Mucosa of descending colon (tissue), 3 donors: ENCODE measurements at regions not wholly inside any gene's neighbourhood (a gene's known extent, or its start where the extent isn't known, plus 50 kb on each side); places are given as distances from the start of the nearest gene placed in this dataset.
A peak's percentile ranks its signal among the peaks of the same experiment; 100 is the strongest.

Experiments used
- ATAC-seq: fragments of 200-7000 bp; cut with Tn5 transposase; one replicate; pipeline ENCODE4 v1.9.1; 2020; ENCODE audit warnings: mild to moderate bottlenecking, moderate library complexity
- DNase-seq, 3 donors: peaks; one replicate each; pipeline ENCODE4 v3.0.0-alpha.2; 2020
- H3K36me3 ChIP-seq: fragments of 200-600 bp; one replicate; pipeline ENCODE4 v1.8.0; 2021; ENCODE audit warnings: low read depth, mild to moderate bottlenecking
- H3K4me1 ChIP-seq: fragments of 200-600 bp; one replicate; pipeline ENCODE4 v1.8.0; 2021; ENCODE audit warnings: low read depth, mild to moderate bottlenecking
- H3K4me3 ChIP-seq: fragments of 200-600 bp; one replicate; pipeline ENCODE4 v1.8.0; 2021; ENCODE audit warnings: mild to moderate bottlenecking
- H3K9me3 ChIP-seq: fragments of 200-600 bp; one replicate; pipeline ENCODE4 v1.8.0; 2021; ENCODE audit warnings: mild to moderate bottlenecking
- intact Hi-C, 2 donors: fragments of 100-400 bp; cut with DNase I in 1 of 2; cut with micrococcal nuclease in 1 of 2; formaldehyde crosslinking; loops; one replicate each; pipeline versions ENCODE4 v1.11.0 to v1.11.1; 2022; cut with DNase I, micrococcal nuclease
- TF ChIP-seq, protein P1 (sequence below): fragments of 200-600 bp; IDR thresholded peaks from one replicate; pipeline ENCODE4 v1.8.0; 2022; ENCODE audit warnings: antibody characterized with exemption, mild to moderate bottlenecking
- donor health status: DM: no; HTN: no; CAD: no; lungs with moderate emphysema.
- donor health status: DM: no; HTN: no; CAD: no.
- donor health status: DM: no; HTN: yes; CAD: no.

DNA sequence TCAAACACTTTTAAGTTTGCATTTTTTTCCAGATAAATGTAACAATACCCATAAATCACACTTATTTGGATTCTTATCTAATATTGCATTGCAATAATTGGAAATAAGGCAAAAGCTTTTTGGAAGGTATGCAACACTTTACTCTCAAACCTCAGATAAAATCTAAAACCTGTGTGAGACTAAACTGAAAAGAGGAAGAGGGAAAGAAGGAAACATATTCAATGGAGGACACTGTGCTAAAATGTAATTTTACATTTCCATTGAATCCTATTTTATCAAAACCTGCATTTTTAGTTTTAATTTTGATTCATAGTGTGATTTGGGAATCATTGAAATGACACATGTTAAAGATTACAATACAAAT is 99.4 kb downstream of the HPGD start:
- no peaks in the 10 kb centered on the region for H3K36me3 ChIP-seq
- ATAC-seq = no peak
- TF ChIP-seq, protein P1, sequence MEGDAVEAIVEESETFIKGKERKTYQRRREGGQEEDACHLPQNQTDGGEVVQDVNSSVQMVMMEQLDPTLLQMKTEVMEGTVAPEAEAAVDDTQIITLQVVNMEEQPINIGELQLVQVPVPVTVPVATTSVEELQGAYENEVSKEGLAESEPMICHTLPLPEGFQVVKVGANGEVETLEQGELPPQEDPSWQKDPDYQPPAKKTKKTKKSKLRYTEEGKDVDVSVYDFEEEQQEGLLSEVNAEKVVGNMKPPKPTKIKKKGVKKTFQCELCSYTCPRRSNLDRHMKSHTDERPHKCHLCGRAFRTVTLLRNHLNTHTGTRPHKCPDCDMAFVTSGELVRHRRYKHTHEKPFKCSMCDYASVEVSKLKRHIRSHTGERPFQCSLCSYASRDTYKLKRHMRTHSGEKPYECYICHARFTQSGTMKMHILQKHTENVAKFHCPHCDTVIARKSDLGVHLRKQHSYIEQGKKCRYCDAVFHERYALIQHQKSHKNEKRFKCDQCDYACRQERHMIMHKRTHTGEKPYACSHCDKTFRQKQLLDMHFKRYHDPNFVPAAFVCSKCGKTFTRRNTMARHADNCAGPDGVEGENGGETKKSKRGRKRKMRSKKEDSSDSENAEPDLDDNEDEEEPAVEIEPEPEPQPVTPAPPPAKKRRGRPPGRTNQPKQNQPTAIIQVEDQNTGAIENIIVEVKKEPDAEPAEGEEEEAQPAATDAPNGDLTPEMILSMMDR = no peak

DNA sequence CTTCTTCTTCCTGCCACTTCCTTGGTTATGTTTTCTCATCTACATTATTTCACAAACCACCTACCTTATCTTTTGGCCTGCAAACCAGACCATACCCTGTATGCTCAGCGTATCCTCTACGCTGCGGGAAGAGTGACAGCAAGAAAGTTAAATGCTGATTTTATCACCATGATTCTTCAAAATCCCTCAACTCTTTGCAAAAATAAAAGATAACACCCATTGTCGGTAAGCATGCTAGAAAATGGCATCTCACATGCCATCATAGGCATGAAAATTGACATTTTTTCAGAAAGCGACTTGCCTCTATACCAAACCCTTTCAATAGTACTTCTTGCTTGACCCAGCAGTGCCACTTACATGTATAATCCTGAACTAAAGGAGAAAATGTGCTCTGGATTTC is 102.0 kb downstream of the HPGD start:
- DNase-seq = no peak

More for the DNA sequence above, 99.4 kb downstream of the HPGD start:
- no peak for DNase-seq
- Histone ChIP-seq H3K4me3 (no peak overlapping the region), H3K4me1 (peaks cover 2% of the 10 kb centered on the region), H3K9me3 (no peaks in the 10 kb centered on the region)
- intact Hi-C loops = no loop called here

DNA sequence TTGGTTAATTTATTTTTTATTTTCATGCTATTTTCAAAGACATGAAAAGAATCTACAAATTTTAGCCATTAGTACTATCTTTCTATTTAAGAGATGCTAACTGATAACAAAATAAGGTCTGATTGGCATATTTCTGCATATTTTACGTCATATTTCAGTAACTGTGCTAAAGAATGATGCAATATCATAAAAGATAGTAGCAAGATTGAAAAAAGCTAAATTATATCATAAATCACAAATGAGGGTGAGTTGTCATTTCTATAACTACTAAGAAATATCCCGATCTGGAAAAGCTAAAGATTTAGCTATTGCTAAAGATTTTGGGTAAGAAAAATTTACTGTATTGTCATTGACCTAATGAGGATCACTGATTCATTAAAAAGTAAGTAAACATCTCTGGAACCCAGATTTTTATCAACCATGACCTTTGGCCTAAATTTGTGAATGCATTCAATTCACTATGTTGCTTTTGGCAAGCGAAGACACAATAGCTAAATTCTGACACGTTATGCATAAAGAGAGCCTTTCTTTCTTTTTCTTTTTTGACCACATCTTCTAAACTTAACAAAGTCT is 103.6 kb downstream of the HPGD start:
- TF ChIP-seq, protein P1 = no peak
- Histone ChIP-seq H3K4me1 (peaks cover 2% of the 10 kb centered on the region), H3K4me3 (no peak overlapping the region), H3K9me3 (no peaks in the 10 kb centered on the region), H3K36me3 (no peaks in the 10 kb centered on the region)
- no peak for ATAC-seq
- DNase-seq = no peak
- intact Hi-C loops = no loop called here

More for the DNA sequence above, 102.0 kb downstream of the HPGD start:
- H3K4me1 ChIP-seq = peaks cover 2% of the 10 kb centered on the region
- intact Hi-C loops = no loop called here
- no peaks in the 10 kb centered on the region for H3K36me3 ChIP-seq
- H3K4me3 ChIP-seq = no peak overlapping the region
- ATAC-seq = no peak
- TF ChIP-seq, protein P1 = no peak
- no peaks in the 10 kb centered on the region for H3K9me3 ChIP-seq

DNA sequence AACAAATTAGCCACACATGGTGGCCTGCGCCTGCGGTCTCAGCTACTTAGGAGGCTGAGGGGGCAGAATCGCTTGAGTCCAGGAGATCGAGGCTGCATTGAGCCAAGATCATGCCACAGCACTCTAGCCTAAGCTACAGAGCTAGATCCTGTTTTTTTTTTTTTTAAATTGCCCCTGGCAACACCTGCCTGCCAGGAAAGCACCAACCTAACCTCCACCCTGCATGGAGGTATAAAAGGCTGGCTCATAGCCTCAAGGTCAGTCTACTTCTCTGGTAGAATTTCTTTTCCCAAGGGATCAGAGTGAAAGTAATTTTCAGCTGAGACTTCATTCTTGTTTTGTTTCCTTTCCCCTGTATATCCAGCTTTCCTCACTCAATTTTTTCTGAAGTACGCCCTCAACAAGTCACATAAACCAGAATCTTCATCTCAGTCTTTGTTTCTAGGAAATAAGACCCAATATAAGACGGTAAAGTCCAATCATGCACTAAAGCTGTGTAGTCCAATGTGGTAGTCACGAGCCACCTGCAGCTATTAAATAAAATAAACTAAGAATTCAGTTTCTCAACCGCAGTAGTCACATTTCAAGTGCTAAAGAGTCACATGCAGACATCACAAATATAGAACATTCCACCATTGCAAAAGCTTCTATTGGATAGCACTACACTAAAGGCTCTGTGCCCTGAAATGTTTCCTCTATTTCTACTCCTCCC is 113.3 kb downstream of the HPGD start:
- Histone ChIP-seq H3K9me3 (no peaks in the 10 kb centered on the region), H3K4me1 (peaks cover 5% of the 10 kb centered on the region), H3K36me3 (no peaks in the 10 kb centered on the region), H3K4me3 (no peak overlapping the region)
- intact Hi-C loops = no loop called here
- DNase-seq (peak in 2 of 3 donors; percentile 36 to 68), ATAC-seq (peak; percentile 98)
- TF ChIP-seq, protein P1 = no peak

DNA sequence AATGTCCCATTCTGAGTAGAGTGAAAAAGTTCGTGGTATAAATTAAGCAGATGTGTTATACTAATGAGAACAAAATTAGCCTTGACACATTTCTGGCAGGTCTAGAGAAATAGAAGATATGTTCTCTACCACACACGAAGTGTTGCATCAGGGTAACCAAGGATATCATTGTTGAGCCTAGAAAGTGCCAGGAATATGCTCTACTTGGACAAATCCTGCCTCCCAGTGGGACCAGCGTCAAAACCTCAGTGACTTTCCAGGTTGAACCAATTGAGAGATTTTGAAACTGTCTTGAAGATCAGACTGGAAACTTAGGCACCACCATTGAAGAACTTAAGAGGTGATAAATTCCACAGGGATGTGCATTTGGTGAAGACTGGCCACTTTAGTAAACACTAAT is 115.9 kb downstream of the HPGD start:
- no peak overlapping the region for H3K4me3 ChIP-seq
- no peaks in the 10 kb centered on the region for H3K9me3 ChIP-seq
- ATAC-seq (no peak), DNase-seq (no peak)
- H3K36me3 ChIP-seq = no peaks in the 10 kb centered on the region
- intact Hi-C loops = no loop called here
- peaks cover 5% of the 10 kb centered on the region for H3K4me1 ChIP-seq
- TF ChIP-seq, protein P1 = no peak
